ENCODE measurements at regions not wholly inside any gene's neighbourhood (a gene's known extent, or its start where the extent isn't known, plus 50 kb on each side); places are given as distances from the start of the nearest gene placed in this dataset.
"Not testable (repeated sequence)": the region's sequence is repeated elsewhere in the genome, so short reads cannot be mapped to it uniquely, and the experiment has no call there.

DNA sequence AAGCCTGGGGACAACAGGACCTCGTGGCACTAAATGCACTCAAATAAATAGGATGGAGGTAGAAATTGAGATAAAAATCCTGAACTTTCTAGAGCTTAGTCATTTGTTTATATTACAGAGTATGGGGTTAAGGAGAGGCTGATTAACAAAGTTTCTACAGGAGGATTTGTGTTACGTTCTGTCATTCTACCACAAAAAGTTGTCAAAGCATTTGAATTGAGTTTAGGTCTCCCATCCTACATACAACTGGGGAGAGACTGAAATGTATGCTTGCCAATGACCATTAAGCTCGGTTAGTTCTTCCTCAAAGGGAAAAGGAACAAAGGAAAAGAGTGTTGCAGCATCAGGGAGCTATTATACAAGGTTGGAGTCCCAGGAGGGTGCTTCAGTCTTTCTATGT is 597.9 kb downstream of the COL12A1 start:
- DNase-seq: no peak

DNA sequence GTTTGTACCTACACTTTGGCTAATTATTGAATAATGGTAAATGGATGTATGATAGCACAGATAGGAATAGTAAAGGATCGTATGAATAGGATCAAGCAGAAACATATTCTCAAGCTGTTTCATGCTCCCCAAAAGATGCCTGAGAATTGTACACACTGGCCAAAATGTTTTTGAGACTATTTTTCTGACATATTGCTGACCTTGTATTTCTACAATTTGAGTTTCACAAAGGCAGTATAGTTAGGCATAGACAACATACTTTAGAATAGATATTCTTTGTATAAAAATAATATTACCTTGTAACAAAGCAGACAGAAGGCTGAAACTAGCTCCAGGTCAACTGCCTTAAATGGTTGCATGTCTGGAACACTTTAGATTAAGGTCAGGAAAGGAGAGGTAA is 598.4 kb downstream of the COL12A1 start:
- no peak for DNase-seq

DNA sequence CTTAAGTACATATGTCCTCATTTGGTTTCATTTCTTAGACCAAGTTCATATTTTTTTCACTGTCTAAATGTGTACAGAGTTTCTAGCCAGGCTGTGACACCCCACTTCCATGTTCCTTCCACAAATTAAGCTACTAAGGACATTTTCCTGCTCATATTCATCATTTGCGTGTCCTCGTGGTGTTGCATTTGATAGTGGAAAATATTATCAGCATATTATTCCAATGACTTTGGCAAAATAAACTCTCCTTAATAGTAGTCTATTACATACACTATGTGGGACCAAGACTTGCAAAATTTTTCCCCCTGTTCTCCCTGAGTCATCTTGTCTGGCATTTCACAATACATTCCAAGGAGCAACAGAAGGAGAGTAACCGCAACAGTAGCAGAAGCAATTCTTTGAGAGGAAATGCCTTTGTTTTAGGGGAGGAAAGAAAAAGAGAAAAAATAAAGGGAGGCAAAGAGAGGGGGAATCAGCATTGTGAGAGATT is 599.2 kb downstream of the COL12A1 start:
- no peak for DNase-seq

DNA sequence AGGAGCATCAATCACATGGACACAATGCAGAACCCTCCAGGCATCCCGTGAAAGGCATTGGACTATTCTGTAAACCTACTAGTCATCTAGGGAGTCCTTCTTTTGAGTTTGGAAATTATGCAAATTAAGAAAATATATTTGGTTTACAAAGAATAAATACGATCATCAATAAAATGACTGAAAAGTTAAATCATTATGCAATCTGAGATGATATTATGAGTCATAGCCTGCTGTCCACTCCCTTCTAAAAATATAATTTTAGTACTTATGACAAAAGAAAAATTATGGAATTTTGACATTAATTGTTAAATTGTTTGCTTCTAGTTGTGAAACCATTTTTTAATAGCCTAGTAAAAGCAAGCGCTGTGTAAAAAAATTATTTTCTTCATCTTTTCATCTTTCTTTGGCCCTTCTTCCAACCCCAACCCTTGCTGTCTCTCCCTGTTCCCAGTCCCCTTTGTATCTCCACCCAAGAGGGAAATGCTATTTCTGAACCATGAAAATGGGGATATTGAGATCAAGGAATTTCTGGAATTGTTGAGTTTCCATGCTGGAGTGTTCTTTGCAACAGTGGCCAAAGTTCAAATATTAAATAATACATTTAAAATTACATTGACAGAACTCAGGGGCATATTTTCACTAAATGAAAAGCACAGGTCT is 599.8 kb downstream of the COL12A1 start:
- DNase-seq: no peak

DNA sequence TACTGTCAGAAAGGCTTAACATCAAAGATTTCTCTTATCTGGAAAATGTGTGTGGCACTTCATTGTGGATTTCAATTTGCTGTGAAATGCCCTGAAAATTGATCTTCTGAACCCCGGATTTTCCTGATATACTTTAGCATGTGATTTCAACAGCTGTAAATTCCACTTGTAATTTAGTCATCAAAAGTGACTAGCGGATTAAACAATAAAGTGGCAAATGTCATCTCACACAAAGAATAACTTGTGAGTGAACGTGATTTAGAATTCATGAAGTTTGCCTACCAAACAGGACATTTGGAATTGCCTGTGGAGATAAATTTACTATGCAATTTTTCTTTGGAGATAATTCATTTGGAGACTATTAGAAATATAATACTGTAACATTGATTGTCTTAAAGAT is 601.6 kb downstream of the COL12A1 start:
- DNase-seq: no peak

DNA sequence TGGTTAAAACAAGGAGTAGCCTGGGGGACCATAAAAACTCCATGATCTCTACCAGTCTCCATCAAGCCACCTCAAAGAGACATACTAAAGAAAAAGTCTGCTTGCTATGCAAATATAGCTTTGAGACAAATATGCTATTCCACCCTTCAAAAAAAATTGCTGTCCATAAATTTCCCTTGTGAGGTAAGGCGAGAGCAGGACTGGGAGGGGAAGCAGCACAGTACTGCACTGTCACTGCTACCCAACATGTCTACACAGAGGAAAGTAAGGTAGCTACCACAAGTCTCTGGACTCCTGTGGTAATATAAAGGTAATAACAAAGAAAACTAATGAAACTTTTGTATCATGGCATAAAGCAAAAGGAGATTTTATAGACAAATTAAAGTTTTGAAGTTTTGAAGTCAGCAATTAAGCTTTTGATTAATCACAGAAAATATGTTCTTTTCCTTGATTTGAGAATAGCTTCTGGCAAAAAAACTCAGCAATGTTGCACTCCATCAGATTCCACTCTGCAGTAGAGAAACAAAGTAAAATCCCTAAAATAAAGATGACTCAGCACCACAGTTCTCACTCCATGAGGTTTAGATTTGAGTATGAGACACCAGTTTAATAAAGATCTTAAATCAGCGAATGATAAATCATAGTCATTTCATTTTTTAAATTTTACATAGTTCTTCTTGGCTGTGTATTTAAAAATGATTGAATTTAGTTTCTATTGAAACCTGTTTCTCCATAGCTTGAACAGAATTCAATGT is 602.4 kb downstream of the COL12A1 start:
- no peak for DNase-seq

DNA sequence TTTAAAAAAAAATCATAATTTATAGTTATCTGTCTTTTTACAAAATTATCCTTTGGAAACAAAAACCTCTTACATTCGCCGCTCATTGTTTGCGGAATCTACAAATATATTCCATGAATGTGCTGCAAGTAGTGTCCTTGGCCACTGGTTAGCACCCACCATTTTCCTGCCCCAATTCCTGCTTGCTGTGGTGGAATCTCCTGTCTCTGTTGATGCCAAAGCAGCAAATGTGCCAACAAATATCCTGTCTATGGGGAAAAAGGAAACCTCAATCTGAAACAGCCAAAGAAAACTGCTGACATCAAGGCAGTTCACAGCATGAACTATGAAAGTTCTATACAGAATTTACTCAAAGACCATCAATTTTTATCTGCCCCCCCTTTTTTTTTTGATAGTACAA is 603.6 kb downstream of the COL12A1 start:
- no peak for DNase-seq

DNA sequence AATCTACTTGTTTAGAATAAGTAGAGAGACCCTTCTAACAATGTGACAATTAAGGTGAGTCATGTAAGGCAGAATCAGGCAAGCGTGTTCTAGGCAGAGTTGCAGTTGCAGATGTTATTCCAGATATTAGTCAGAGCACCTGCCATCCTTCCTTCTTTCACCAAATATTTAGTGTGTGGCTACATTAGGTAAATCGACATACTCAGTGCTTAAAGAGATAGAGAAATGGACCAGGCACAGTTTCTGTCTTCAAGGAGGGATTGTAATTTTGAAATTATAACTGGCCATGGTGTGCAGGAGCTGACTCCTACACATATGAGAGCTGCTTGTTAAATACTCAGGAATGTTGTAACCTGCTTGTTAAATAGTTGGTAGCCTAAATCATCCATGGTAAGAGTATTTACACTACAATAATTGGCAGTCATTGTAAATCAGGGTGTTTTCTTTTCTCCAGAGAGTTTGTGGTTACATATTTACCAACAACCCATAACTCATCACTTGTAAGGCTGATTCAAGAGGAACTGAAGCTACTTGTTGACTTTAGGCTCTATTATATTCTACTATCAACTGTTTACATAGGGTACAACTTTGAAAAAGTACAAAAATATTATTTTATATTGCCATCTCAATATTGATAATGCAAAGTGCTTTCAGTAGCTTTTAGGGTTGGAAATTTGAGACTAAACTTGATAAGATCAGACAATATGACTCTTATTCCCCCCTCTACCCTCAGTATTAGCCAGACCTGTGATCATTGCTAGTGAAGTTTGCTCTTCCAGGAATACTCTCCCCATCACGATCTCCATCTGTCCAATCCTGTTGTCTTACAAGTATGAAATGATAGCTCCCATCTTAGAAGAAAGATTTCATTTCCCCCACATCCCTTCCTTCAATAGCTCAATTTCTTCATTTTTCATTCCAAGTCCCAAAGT is 607.1 kb downstream of the COL12A1 start:
- DNase-seq: no peak

DNA sequence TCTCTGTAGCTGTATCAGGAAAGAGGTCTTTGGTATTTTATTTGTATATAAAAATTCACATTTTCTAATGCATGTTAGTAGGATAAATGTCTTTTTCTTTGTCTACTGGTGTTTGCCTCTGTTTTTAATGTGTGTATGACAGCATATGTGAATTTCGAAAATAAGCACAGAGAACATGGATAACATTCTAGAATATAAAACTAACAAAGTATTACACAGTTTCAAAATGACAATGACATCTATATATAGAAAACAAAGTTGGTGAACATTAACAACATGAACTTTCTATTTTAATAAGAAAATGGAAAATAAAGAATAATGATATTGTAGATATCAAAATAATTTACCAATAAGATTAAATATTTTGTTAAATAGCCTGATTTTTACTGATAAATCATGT is 608.0 kb downstream of the COL12A1 start:
- no peak for DNase-seq

DNA sequence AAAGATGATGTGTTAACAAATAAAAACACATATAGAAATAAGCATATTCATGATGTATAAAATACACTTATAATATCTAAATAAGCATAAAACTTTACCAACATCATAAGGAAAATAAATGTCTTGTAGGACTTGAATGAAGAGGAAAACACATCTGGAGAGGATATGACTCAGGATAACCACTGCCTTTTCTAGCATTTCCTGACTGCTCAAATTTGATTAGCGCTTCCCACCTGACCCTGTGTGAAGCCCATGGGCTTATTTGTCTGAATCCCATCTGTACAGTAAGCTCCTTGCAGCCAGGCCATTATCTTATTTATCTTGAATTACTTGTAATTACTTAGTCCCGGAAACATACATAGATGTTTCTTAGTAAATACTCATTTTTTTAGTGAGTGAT is 608.6 kb downstream of the COL12A1 start:
- DNase-seq: no peak

DNA sequence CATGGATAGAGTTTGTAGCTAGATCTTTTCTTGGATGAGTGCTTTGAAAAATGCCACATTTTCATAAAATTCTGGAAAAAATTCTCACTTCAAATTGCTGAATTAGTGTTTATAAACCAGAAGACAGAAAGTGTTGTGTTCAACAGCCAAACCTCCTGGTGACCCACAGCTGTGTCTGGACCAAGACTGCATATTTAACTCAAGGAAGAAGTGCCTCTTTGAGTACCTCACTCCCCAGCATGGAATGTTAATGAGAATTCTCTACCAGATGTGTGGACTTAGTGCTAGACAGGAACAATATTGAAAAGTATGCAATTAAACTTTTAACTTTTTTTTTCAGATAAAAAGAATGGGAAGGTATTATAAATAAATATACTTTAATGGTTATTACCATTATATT is 609.3 kb downstream of the COL12A1 start:
- DNase-seq: no peak

DNA sequence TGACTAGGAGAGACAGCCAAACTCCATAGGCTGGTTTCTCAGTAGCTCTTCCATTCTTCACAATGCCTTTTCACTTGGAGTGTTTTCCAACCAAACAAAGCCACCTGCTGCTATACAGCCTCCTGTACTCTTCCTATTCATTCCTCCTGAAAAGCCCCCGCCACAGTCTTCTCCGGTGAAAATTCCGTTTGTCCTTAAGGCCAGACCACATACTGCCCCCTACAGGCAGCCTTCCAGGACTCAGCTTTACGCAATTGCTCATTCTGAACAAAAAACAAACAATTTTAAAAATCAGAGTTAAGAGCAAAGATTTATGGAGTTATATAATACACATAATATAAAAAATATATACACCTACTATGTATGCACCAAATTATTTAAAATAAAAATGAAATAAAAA is 611.5 kb downstream of the COL12A1 start:
- DNase-seq: not testable (repeated sequence)

DNA sequence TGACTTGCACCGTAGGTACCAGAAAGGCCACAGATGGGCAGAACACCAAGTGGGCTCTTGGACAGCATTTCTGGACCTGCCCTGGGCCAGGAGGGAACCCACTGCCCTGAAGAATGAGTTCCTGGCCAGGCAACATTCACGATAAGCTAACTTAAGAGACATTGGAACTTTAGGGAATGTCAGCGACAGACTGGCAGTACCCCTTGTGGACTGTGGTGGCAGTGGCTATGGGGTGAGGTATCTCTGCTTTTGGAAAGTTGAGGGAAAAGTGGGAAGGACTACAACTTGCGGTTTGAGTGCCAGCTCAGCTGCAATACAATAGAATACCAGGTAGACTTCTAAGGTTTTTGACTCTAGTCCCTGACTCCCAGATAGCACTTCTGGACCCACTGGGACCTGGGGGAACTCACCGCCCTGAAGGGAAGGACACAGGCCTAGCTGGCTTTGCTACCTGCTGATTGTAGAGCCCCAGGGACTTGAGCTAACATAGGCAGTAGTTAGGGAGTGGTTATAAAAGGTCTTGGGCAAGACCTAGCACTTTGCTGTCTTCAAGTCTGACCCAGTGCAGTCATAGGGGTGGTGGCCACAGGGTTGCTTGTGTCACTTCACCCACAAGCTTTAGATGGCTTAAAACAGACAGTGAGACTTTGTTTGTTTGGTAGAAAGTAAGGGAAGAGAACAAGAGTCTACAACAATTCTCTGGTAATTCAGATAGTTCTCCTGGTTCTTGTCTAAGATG is 617.6 kb downstream of the COL12A1 start:
- no peak for DNase-seq

DNA sequence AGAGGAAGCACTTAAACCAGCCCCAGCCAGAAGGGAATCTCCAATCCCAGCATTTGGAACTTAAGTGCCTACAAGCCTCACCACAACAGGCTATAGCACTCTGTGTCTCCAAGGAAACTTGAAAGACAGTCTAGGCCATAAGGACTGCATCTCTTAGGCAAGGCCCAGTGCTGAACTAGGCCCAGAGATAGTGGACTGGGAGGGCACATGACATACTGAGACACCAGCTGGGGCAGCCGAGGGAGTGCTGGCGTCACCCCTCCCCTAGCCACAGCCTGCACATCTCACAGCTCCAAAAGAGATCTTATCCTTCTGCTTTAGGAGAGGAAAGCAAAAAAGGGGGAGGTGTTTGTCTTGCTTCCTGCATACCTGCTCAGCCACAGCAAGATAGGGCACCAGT is 618.5 kb downstream of the COL12A1 start:
- DNase-seq: no peak

DNA sequence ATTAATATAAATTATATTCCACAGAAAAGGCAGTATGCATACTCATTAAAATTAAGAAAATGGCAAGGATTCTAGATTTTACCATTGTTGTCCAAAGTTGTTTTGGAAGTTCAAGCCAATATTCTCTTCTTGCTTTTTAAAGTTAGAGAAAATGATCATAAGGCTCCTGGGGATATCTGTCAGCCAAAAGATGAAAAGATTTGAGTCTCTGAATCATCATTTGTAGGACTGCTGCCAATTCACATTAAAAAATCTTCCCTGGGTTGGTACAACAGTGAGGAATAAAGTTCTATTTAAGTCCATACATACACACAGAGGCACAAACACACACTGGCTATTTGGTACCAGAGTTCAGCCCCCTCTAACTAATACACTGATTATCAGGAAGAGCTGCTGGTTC is 620.1 kb downstream of the COL12A1 start:
- DNase-seq: no peak

DNA sequence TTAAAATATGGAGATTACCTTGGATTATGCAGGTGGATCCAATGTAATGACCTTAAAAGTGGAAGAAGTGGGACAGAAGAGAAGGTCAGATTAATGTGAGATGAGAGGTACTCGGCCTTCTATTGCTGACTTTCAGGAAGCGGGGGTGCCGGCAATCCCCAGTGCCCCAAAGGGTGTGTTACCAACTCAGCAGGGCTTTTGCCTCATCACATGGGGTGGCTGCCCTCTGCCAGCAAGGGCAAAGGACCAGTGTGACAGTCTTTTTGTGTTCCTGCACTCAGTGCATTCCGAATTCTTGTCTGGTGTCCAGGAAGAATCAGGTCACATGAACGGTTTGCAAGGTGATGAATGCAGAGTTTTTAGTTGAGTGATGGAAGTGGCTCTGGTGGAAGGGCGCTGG is 624.2 kb downstream of the COL12A1 start:
- no peak for DNase-seq

DNA sequence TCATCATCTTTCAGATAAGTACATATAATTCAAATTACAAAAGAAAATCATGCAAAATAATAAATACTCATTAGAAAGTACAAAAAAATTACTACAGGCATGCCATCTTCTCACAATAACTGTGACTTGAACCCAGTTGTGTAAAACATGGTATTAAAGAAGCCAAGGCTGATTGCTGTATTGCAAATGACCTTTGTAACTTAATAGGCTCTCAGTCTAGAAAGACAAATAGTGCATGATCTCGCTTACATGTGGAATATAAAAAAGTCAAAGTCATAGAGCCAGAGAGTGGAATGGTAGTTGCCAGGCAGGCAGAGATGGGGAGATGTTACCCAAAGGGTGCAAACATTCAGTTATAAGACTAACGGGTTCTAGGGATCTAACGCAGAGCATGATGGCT is 626.1 kb downstream of the COL12A1 start:
- DNase-seq: no peak

DNA sequence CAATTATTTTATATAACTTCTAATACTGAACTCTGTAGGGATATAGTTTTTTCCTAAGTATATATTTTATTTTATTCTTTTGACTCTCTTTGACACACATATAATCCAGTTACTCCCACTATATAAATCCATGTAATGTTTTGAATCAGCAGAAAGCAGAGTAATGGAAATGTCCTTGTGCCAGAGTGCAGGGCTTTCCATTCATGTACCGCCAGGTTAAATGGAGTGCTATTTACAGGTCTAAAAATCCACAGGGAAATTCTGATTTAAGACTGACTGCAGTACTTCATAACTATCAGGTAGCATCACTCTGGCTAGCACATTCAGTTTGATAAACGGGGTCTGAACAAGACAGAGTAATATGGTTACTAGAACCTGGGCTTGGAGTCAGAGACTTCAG is 626.8 kb downstream of the COL12A1 start:
- no peak for DNase-seq

DNA sequence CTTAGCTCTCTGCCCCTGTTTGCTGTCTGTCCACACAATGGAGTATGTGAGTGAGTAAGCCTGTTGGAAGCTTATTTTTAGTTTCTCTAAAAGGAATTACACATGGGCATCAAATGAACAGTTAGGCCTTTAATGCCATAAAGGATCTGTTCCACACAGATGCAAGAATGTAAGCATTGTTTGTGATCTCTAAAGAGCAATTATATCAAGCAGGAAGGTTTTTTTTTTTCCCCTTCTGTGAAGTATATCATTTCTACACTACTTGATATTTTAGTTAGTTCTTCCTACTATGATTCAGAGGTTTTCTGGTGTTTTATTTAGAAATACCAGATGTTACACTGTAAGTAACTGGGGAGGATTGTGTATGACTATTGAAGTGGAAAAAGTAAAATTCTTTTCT is 627.5 kb downstream of the COL12A1 start:
- DNase-seq: no peak

DNA sequence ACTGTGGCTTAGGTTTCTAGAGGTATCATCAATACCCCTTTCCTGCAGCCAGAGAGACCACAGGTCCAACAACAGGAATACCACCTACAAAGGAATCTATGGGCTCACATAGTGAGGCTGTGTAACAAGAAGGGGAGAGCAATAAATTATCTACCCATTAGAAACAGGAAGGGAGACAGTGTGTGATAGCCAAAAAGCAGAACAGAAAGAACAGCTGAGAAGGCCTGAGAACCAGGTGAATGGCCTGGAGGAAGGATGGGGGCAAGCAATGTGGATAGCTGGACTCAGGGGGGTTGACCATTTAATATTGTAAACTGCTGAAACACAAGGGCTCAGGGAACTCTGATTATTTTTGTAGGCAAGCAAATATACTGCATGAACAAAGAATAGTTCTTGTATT is 628.2 kb downstream of the COL12A1 start:
- DNase-seq: no peak

DNA sequence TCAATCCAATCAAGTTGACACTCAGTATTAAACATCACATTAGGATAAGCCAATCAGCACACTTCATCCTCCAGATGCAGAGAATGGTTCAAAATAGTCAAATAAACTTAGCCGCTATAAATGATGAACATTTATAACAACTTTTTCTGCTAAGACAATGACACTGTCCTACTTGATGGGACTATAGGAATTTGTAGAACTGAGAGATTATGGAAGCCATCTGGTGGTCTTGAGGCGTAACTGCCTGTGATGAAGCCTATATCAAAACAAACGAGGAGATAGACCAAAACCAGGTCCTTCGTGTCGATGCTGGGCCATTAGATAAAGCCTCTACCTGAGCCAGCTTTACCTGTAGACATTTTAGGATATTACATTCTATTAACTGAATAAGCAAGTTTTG is 631.1 kb downstream of the COL12A1 start:
- DNase-seq: no peak

DNA sequence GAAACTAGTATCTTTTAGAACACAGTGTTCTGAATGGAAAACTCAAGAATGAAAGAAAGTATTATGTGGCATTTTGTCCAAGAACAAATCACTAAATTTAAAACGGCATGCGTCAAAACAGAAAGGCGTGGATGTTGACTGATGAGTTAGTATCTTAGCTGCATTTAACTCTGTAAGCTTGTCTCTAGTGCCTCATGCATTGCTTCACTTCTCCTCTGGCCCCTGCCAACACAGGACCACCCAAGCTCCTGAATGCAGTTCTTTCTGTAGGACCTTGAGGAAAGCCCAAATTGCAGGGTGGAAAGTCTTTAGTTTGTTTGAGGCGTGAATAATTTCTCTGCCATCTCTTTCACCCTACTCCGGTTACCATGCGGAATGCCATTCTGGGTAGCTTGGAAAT is 632.2 kb downstream of the COL12A1 start:
- DNase-seq: no peak

DNA sequence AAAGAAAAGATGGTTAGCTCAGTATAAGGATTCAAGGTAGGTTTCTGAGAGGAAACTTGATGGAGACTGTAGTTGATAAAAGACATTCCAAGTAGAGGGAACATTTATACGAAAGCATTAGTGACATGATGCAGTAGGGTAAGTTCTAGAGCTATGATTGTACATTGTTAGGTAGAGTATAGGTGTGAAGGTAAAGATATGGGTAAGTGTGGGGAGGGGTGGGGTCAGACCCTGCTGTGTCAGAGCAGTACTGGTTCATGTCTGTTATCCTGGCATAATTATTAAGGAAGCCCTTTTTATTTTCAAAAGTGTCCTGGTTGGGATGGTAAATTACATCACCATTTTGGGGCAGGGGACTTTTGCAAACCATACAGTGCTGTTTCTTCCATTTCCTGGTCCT is 635.8 kb downstream of the COL12A1 start:
- no peak for DNase-seq

Measured in NCI-H774 (cell line).